ENCODE measurements at regions not wholly inside any gene's neighbourhood (a gene's known extent, or its start where the extent isn't known, plus 50 kb on each side); places are given as distances from the start of the nearest gene placed in this dataset.
"Not testable (repeated sequence)": the region's sequence is repeated elsewhere in the genome, so short reads cannot be mapped to it uniquely, and the experiment has no call there.

DNA sequence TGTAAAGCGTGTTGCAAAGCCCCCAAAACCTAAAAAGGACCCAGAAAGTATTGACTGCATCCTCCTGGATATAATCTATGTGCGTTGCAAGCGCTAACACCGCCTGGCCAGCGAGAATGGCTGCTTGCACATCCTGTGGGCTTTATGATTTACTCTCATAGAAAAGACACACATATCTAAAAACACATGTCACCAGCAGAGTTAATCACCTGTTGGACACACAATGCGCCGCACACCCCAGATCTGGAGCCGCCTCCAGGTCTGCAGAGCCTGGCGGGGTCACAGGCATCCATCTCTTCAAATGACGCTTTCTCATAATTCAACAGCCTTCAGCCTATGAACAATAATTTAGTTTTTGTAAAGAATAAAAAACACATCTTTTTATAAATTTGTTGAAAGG, 186.5 kb downstream of the RTP5 start:
- DNase-seq (ENCODE audit: low read depth): no peak
- H3K4me3 ChIP-seq (ENCODE audit: low read depth, low read length): no peak overlapping the region

- no peak for DNase-seq (ENCODE audit: low read depth)
- H3K4me3 ChIP-seq (ENCODE audit: low read depth, low read length): no peak overlapping the region
Observed at GRCh38 chr2:242056785-242057184, 187.3 kb downstream of the RTP5 start.

DNA sequence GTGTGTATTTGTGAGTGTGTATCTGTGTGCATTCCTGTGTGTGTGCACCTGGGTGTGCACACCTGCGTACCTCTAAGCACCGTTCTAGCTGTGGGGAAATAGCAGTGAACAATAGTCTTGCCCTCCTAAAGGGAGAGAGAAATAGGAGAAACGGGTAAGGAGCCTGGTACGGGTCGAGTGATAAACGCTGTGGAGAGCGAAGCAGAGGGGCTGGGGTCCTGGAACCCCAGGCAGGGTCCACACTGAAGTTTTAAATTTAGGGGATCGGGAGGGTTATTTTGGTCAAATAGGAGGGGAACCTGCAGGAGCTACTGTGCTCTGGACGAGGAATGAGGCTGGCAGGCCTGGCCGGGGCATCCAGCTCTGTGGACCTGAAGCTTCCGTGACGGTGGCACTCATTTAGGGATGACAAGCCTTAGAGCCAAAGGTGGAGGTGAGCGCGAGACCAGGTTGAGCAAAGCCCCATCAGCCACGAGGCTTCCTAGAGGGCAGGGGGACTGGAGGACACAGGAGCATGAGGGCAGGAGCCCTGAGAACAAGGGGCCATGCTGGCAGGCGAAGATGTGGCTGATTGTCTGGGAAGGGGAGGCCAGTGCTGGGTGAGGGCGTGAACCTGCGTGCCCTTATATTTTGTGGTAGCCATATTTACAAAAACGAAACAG, 188.0 kb downstream of the RTP5 start:
- no peak overlapping the region for H3K4me3 ChIP-seq (ENCODE audit: low read depth, low read length)
- DNase-seq (ENCODE audit: low read depth): no peak

DNA sequence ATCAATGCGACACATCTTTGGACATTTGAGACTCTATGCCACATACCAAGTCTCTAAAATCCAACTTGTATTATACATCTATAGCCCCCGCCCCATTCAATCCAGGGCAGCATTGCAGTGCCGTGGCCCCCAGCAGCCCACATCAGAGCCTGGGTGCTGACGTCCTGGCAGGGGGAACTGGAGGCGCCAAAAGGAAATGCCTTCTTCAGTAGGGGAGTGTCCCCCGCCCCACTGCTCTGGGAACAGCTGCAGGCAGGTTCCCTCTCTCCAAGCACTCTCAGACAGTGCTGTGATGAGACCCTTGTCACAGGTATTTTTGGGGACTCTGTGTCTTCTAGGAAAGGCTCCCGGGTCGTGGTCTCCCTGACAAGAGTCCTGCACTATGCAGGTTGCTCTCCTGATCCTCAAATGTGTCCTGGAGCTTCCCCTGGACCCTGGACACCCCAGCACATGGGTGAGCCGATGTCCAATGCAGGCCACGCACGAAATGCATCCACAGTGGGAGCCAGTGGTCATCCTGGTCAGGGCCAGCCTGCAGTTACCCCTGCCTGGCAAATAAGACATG, 188.7 kb downstream of the RTP5 start:
- DNase-seq (ENCODE audit: low read depth): no peak
- no peak overlapping the region for H3K4me3 ChIP-seq (ENCODE audit: low read depth, low read length)

- DNase-seq (ENCODE audit: low read depth): no peak
- no peak overlapping the region for H3K4me3 ChIP-seq (ENCODE audit: low read depth, low read length)
Observed at GRCh38 chr2:242059566-242059965, 190.0 kb downstream of the RTP5 start.

- DNase-seq (ENCODE audit: low read depth): peak; percentile 56
Observed at GRCh38 chr2:242060212-242060835, 190.8 kb downstream of the RTP5 start.

DNA sequence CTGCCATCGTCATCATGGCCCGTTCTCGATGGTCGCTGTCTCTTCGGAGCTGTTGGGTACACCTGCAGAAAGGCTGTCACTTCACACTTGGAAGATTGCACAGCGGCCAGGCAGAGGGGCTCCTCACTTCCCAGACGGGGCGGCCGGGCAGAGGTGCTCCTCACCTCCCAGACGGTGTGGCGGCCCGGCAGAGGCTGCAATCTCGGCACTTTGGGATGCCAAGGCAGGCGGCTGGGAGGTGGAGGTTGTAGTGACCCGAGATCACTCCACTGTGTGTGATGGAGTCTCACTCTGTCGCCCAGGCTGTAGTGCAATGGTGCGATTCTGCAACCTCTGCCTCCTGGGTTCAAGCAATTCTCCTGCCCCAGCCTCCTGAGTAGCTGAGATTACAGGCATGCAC, 192.4 kb downstream of the RTP5 start:
- not testable (repeated sequence) for DNase-seq (ENCODE audit: low read depth)

More at GRCh38 chr2:242060212-242060835, 190.8 kb downstream of the RTP5 start:
- H3K4me3 ChIP-seq (ENCODE audit: low read depth, low read length): no peak overlapping the region

GRCh38 chr2:242063436-242063835, 193.9 kb downstream of the RTP5 start:
- no peak for DNase-seq (ENCODE audit: low read depth)
- no peak overlapping the region for H3K4me3 ChIP-seq (ENCODE audit: low read depth, low read length)

More for the DNA sequence above, 192.4 kb downstream of the RTP5 start:
- H3K4me3 ChIP-seq (ENCODE audit: low read depth, low read length): not testable (repeated sequence)

- no peak for DNase-seq (ENCODE audit: low read depth)
- no peak overlapping the region for H3K4me3 ChIP-seq (ENCODE audit: low read depth, low read length)
Observed at GRCh38 chr2:242063850-242064249, 194.3 kb downstream of the RTP5 start.

GRCh38 chr2:242064364-242065250, 195.1 kb downstream of the RTP5 start:
- H3K4me3 ChIP-seq (ENCODE audit: low read depth, low read length): no peak overlapping the region
- DNase-seq (ENCODE audit: low read depth): no peak

- H3K4me3 ChIP-seq (ENCODE audit: low read depth, low read length): no peak overlapping the region
- no peak for DNase-seq (ENCODE audit: low read depth)
Observed at GRCh38 chr2:242065426-242065825, 195.9 kb downstream of the RTP5 start.

DNA sequence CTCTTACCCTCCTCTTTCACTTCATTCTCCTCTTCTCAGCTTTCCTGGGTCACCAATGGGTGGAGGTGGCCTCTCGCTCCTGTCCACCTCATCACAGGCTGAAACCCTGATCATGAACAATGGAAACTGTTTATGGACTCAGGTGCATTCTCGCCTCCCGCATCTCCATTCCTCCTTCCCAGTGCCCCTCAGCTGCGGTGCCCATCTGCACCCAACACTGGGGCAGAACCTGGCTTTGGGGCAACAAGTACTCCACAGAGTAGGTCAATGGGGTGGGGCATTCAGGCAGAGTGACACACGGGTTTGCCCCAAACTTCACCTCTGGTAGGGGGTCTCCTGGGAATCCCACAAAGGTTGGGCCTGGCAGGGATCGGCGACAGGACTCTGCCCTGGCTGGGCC, 199.5 kb downstream of the RTP5 start:
- DNase-seq (ENCODE audit: low read depth): no peak
- no peak overlapping the region for H3K4me3 ChIP-seq (ENCODE audit: low read depth, low read length)

DNA sequence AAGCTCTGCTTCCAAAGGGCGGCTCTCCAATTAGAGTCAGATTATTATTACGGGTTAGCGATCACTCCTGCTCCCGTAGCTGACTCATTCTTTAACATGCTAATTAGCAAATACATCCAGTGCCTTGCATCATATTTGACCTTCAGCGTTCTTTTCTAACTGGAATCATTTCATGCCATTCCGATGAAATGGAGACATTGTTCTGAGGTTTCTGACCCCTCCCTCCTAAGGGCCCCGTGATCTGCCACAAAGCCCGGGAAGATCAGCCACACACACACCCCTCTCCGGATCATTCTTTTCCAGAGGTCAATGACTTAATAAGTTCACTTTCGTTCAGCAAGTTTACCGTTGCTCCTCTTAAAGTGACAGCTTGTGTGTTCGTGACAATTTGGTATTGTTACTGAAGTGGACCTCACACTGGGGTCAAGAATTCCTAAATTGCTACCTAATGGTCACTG, 200.4 kb downstream of the RTP5 start:
- H3K4me3 ChIP-seq (ENCODE audit: low read depth, low read length); DNase-seq (ENCODE audit: low read depth): not testable (repeated sequence)

DNA sequence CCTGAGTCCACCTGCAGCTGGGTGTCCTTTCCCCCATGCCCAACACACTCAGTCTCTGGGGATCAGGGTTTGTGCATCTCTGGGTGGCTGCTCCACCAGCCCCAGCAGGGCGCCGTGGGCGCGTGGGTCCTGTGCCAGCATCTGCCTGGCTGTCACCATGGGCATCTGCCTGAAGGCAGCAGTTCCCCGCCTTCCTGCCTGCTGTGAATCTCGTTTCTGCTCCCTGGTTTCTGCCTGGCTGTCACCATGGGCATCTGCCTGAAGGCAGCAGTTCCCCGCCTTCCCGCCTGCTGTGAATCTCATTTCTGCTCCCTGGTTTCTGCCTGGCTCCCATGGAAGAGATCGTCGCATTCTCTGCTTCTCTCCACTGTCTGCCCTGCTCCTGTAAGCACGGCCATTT, 201.2 kb downstream of the RTP5 start:
- DNase-seq (ENCODE audit: low read depth); H3K4me3 ChIP-seq (ENCODE audit: low read depth, low read length): not testable (repeated sequence)

GRCh38 chr2:242071377-242071776, 201.8 kb downstream of the RTP5 start:
- DNase-seq (ENCODE audit: low read depth); H3K4me3 ChIP-seq (ENCODE audit: low read depth, low read length): not testable (repeated sequence)

GRCh38 chr2:242071936-242072335, 202.4 kb downstream of the RTP5 start:
- H3K4me3 ChIP-seq (ENCODE audit: low read depth, low read length); DNase-seq (ENCODE audit: low read depth): not testable (repeated sequence)

- peak; percentile 49 for DNase-seq (ENCODE audit: low read depth)
- H3K4me3 ChIP-seq (ENCODE audit: low read depth, low read length): no peak overlapping the region
Observed at GRCh38 chr2:242075168-242075567, 205.6 kb downstream of the RTP5 start.

GRCh38 chr2:242075696-242076095, 206.2 kb downstream of the RTP5 start:
- no peak for DNase-seq (ENCODE audit: low read depth)
- no peak overlapping the region for H3K4me3 ChIP-seq (ENCODE audit: low read depth, low read length)

GRCh38 chr2:242076184-242076583, 206.7 kb downstream of the RTP5 start:
- not testable (repeated sequence) for H3K4me3 ChIP-seq (ENCODE audit: low read depth, low read length); DNase-seq (ENCODE audit: low read depth)

- DNase-seq (ENCODE audit: low read depth); H3K4me3 ChIP-seq (ENCODE audit: low read depth, low read length): not testable (repeated sequence)
Observed at GRCh38 chr2:242078426-242078825, 208.9 kb downstream of the RTP5 start.
